GM21367 (cell line): ENCODE measurements at regions not wholly inside any gene's neighbourhood (a gene's known extent, or its start where the extent isn't known, plus 50 kb on each side); places are given as distances from the start of the nearest gene placed in this dataset.

Experiments used
- ATAC-seq: cut with Tn5 transposase; IDR thresholded peaks from one replicate; pipeline ENCODE4 v1.9.1; 2021; ENCODE audit not compliant: unreplicated experiment

DNA sequence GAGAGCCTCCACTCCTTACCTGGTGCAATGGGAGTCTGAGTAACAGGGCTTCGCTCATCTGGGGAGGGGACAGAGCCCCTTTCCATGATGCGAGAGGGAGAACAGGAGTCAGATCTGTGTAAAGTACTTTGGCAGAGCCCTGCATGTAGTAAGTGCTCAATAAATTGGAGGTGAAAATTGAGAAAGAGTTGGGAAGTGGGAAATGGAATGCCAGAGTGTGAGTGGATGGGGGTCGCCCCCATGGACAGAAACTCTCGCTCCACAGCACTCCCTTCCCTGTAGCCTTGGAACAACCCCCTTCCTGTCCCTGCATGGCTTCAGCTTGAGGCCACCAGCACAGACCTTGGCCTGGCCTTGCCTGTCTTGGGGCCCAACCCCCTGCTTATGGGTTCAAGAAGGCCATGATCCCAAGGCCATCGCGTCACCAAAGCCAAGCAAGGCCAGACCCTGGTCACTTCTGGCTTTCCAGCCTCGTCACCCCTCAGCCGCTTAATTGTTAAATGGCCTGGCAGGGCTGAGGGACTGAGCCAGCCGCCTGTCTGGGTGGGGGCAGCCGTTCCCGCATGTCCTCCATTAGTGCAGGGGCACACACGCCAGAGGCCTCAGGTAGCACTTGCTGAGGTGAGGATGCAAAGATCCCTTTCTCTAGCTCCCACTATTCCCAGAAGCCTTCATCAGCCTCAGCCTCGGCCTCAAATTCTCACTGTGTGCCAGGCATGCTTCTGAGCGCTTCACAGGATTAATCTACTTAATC is 93.7 kb upstream of the PTPN1 start:
- no peak for ATAC-seq

DNA sequence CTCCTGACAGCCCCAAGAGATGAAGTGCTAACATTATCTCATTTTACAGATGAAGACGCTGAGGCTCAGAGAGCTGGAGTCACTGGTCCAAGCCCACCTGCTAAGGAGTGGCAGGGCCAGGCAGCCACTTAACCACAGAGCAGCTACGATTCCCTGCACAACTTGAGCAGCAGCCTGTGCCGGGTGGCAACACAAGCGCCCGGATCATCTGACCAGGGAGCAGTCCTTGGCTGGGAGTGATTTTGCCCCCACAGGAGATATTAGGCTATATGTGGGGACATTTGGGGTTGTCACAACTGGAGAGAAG is 93.2 kb upstream of the PTPN1 start:
- ATAC-seq: no peak

DNA sequence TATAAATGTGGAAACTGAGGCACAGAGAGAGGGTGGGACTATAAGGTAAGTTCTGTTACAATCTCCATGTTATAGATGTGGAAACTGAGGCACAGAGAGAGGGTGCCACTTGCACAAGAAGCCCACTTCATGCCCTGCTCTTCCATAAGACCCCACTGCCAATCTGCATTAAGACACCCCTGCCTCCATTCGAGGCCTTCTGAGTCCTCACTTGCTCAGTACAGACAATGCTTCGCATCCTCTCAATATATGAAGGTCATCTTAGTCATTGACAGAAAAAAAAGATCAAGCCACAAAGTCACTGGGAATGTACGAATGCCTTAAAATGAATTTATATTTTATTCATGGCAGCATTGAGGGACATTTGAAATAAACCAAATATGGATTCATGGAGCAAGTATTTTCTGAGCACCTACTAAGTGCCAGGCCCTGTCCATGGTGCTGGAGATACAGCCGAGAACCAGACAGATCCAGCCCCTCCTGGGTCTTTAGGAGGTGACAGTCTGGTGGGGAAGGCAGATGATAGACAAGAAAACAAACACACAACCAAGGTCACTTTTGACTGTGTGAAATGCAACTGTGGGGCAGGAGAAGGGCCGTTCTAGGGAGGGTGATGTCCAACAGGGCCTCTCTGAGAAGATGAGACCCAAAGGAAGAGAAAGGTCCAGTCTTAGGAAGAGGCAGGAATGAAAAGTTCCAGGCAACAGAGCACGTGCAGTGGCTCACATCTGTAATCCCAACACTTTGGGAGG is 92.5 kb upstream of the PTPN1 start:
- ATAC-seq: no peak

DNA sequence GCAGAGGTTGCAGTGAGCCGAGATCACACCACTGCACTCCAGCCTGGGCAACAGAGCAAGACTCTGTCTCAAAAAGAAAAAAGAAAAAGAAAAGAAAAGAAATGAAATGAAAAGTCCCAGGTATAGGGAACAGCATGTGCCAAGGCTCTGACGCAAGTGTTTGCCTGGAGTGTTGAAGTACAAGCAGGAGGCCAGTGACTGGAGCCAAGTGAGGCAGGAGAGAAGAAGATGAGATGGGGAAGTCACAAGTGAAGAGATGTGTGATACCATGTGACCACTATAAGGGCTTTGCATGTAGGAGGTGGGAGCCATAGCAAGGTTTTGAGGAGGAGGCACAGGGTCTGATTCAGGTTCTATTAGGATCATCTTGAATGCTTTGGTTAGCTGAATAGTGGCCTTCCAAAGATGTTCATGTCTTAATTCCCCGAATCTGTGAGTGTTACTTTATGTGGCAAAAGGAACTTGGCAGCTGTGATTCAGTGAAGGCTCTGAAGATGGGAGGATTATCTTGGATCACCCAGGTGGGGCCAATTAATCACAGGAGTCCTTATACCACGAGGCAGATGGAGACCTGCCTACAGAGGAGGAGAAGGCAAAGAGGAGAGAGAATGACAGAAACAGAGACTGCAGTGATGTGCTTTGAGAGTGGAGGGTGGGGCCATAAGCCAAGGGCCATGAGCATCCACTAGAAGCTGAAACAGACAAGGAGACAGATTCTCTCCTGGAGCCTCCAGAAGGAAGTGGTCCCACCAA is 91.1 kb upstream of the PTPN1 start:
- no peak for ATAC-seq

DNA sequence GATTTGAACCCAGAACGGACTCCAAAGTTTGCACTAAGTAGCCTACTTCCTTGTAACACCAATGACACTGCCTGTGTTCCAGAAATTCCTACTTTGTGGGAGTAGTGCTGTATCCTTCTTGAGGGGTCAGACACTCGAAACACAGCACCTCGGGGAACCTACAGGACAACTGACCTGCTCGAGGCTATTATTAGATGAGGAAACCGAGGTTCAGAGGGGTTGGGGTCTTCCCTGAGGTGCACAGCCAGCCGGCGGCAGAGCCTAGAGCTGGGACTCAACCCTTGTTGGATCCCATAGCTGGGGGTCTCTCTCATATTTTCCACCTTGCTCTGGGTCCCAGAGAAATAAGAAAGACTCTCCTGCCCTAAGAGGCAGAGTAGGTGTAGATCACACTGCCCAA is 89.8 kb upstream of the PTPN1 start:
- ATAC-seq: no peak

DNA sequence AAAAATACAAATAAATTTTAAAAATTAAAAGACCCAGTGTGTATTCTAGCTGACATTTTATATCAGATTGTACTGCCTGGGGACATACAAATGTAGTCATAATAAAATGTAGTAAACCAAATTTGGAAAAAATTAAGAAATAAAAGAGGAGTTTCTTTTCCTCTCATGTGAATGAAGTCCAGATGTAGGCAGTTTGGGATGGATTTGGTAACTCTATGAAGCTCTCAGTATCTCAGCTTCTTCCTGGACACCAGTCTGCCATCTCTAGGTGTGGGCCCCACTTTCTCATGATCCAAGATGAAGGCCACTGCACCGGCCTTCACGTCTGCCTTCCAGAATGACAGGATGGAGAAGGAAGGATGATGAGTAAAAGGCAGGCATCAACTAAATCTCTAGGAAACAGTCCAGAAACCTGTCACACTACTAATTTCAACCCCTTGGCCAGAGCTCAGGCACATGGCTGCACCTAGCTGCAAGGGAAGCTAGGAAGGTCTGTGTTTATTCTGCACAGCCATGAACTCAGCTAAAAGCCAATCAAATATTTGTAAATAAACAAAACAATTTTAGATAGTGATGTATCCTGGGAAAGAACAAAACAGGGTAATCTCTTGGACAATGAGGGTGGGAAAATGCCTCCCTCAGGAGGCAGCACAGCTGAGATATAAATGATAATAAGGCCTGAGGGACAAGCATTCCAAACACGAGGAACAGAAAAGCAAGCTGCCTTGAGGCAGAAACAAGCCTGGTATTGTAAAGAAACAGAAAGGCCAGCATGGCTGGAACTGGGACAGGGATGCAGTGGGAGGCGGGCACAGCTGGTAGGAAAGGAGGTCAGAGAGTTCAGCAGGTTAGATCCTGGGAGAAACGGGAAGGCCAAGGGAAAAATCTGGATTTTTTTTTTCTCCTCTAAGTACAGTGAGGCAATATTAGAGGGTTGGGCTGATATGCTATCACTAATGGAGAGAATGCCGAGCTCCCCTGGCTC is 88.5 kb upstream of the PTPN1 start:
- no peak for ATAC-seq

DNA sequence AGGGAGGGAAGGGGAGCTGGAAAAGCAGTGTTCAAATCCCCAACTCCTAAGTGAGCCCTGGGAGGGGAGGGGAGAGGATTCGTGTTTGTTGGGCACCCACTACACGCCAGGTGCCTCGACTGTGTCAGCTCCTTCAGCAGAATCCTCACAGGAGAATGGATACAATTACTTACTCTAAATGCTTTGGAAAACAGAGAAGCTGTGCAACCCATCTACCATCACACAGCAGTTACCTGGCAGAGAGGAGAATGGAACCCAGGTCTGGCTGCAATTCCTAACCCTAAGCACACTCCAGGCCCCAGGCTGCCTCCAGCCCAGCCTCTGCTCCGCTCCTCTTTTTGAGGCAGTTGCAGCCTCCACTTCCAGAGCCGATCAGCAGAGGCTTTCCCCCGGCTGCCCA is 86.4 kb upstream of the PTPN1 start:
- no peak for ATAC-seq

DNA sequence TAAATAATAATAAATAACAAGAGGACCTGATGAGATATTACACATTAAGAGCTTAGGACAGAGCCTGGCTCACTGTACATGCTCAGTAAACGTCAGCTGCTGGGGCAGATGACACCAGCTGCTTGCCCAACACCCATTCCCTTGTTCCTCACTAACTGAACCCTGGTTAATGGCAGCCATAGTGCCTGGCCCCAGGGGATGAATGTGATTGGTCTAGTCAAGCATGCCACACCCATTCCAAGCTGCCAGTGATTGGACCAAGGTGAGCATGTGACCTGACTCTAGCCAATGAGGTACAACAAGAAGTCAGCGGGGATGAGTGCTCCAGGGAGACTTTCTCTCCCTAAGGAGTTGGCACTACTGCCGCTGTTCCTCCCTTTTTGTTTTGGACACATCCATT is 85.1 kb upstream of the PTPN1 start:
- no peak for ATAC-seq

DNA sequence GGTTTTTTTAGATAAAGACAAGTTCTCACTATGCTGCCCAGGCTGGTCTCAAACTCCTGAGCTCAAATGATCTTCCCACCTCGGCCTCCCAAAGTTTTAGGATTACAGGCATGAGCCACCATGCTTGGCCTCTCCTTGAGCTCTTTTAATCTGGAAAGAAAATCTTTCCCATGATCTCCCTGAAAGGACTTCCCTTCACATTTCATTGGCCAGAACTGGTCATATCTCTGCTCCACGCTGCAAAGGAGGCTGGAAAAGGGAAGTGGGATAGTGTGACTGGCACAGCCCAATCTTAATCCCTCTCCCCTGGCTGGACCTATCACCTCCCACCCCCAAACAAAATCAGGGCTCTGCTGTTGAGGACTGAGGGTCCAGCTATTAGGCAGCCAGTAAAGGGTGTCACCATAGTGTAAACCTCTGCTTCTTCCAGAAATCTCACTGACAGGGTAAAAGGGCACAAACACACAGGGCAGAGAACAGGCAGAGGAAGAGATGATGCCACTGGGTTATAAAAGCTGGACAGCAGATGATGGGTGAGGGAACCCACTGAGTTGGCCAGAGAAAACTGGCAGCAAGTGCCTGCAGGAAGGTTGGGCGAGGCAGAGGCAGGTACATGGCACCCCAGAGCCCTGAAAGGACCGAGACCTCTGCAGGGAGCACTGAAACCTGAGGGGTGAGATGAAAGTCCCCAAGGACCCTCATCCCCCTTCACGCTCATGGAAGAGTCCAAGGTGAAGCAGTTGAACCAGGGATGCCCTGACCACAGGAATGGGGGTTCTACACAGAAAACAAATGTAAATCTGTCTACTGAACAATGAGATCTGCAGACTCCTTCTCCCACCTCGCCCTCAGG is 83.1 kb upstream of the PTPN1 start:
- ATAC-seq: no peak

DNA sequence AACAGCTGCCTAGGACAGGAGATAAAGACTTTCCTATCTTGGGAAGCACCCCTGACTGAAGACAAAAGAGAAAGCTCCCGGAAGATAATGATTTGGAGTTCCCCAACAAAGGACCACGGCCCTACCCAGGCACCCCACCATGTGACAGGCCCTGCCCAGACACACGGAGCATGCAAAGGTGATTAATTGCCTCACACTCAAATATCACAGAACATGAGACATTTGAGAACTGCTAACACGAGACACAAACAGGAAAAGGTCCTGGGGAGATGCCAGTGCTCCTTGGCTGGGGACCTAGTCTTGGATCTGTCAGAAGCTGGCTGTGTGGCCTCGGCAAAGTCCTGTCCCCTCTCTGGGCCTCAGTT is 82.5 kb upstream of the PTPN1 start:
- no peak for ATAC-seq

DNA sequence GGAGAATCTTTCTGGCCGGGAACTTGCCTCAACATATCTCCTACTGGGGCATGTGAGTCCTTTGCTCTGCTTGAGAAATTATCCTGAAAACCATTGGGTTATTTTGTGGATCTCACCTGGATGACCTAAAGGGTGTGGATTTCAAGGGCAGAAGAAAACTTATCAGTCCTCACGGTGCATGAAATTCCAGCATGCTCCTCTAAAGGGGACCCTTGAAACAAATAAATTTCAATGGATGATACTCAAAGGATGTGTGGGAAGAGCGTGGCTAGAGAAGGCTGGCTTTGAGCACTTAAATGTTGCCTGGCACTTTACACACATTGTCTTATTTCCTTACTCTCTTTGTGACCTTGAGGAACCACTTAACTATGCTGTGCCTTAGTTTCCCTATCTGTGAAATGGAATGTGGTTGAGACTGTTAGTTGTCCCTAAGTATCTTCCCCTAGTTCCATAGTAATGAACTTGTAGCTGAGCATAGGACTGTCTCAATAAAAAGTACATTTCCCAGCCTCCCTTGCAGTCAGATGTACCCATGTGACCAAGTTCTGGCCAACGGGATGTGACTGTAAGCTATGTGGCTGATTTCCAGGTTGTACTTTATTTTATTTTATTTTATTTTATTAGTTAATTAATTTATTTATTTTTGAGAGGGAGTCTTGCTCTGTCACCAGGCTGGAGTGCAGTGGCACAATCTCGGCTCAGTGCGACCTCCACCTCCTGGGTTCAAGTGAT is 81.9 kb upstream of the PTPN1 start:
- no peak for ATAC-seq

DNA sequence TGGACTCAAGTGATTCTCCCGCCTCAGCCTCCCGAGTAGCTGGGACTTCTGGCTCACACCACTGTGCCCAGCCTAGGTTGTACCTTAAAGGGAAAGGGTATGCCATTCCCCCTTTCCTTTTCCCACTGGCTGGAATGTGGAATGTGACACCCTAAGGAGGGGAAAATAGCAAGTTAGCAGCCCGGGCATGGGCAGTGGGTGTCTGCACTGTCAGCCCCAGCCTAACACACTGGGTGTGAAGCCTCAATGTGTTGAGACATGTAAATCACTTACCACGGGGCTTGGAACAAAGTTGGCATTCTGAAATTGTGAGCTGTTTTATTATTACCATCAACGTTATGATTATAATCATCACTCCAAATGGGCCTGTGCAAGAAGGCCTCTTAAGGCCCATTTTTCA is 80.8 kb upstream of the PTPN1 start:
- ATAC-seq: no peak

DNA sequence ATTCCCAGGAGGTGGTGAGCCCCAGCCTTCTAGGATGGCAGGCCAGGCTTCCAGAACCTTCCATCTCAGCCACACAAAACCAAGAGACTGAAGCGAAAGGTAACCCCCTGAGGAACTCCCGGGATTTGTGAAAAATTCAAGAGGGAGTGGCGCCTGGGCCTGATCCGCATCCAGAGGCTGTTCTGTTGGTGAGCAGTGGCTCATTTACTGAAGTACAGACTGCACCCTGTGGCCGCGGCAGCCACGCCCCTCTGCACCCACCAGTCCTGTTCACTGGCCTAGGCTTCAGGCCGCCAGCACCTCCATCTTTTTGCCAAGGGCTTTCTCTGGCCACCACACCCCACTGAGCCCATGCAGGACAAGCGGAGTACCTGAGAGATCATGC is 79.1 kb upstream of the PTPN1 start:
- ATAC-seq: no peak

DNA sequence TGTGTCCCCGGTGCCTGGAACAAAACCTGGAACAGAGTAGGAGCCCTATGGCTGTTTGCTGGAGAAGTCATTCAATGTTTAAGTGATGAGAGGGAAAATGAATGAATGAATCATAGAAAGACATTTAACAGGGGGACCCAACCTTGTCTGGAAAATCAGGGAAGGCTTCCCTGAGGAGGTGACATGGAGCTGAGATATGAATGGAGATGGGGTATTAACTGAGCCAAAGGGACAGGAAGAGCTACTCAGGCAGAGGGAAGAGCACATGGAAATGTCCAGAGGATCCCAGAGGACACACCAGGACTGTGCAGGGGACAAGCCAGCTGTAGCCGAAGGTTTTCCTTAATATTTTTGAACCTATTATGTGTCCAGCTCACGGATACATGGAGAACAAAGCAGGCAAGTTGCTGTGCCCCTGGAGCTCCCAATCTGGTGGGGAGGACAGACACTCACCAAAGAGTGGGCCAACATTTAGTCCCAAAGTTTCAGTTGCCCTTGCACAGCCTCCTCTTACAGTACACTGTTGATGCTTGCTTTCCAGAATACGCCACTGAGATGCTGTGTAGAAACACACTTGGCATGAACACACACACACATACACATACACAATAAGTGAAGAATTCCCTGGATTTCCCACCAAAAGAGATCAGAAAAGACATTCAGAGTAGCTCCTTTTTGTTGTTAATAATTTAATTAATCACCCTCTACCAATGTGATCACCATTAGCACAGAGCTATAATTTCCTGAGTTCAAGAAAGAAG is 77.0 kb upstream of the PTPN1 start:
- ATAC-seq: no peak

DNA sequence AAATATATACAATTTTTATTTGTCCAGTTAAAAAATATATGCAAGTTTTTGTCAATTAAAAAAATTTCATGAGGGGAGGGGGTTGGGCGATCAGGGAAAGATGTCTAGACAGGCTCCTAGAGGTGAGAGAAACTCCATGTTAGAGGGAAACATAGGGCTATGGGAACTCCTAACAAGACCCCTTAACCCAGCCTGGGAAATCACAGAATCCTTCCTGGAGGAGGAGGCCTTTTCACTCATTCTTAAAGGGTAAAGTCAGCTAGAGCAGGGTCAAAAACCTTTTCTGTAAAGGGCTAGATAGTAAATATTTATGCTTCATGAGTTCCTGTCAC is 75.9 kb upstream of the PTPN1 start:
- no peak for ATAC-seq

DNA sequence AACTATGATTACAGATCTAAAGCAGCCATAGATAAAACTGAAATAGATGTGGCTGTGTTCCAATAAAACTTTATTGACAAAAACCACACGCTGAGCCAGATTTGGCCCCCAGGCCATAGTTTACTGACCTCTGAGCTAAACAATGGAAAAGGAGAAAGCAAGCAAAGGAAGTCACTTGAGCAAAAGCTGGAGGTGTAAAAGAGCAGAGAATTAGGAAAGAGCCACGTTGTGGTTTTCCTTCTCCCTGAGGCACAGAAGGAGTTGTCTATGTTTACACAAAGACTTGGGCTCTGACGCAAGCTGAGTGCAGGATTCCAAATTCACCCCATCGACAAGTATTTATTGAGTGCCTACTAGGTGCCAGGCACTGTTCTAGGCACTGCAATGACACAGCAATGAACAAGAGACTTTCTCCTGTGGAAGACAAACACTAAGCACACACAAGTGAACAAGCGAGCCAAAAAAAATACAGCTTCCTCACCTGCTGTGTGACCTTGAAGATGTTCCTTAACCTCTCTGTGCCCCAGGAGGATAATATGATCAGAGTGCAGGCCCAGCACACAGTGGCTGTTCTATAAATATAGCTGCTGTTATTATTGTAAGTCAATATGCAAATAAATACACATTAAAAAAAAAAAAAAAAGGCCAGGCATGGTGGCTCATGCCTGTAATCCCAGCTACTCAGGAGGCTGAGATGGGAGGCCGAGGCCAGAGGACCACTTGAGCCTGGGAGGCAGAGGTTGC is 75.4 kb upstream of the PTPN1 start:
- ATAC-seq: no peak

DNA sequence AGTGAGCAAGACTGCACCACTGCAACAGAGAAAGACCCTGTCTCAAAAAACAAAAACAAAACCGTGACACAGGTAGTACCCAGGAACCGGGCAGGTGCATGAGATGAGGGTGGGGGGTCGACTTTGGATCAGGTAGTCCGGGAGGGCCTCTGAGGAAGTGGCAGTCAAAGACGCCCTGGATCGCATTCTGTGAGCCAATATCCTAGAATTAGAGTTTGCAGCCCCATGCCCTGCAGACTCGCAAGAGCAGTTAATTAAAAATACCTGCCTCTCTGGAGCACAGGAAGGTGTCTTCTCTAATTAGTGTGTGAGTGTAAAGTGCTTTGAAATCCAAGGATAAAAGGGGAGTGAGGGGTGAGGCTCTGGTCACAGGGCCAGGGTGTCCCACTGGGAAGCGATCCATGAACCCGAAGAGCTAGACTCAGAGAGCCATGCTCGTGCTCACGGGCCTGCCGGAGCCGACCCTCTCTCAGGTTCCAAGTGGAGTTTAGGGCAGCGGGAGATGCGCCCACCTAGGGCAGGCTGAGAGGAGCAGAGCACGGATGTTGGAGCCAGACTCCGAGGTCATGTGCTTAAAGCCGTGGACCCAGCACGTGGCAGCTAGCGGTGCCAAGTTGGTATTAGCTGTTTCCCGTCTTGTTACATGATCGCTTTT is 74.7 kb upstream of the PTPN1 start:
- ATAC-seq: no peak
